NCI-H2107 treated with DMSO at 0.1 percent for 48 hours (cell line): ENCODE measurements at regions not wholly inside any gene's neighbourhood (a gene's known extent, or its start where the extent isn't known, plus 50 kb on each side); places are given as distances from the start of the nearest gene placed in this dataset.
"Not testable (repeated sequence)": the region's sequence is repeated elsewhere in the genome, so short reads cannot be mapped to it uniquely, and the experiment has no call there.

Source experiments
- DNase-seq: peaks from one replicate; lab custom pipeline; 2025; ENCODE audit not compliant: unreplicated experiment; lab: John Stamatoyannopoulos, UW

DNA sequence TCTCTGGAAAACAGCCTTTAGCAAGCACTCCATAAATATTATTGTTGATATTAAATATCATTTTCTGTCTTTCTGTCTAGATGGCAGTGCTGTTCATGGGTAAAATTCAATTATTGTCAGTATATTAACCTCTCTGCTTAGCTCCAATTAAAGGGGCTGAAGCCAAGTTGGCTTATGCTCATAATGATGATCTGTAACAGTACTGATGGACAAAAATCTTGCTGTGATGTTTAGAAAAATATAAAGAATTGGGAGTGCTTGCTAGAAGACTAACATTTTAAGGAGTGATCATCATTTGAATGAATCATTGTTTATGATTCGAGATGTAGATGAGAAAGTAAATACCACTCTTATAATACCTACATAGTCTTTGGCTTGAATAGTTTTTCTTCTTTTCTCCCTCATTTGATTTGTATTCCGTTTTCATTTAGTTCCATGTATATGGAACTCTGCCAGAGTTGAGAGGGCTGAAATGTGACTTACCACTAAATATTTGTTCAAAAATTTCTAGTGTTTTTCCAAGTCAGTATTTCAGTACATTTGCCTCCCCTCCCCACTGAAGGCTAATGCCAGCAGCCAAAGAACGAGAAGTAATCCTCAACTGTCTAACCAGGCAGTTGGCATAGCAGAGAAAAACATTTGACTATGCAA lies 538.3 kb downstream of the CSNK1G3 start:
- no peak for DNase-seq

DNA sequence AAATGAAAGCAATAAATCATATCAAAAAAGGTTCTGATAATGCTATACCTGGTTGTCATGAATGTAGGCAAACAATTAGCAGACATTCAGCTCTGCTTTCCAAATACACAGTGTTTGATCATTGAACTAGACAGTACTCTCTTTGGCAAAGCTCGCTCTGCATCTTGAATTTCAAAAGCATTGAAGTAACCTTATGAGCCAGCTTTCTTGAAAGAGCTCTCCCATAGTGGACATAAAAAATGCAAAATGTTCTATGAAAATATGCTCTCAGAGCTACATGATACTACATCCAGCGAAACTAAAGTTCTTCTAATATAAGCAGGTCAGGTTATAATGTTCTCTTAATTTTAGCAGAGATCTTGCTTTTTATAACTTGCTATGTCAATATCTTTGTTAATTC lies 533.4 kb downstream of the CSNK1G3 start:
- DNase-seq: no peak

DNA sequence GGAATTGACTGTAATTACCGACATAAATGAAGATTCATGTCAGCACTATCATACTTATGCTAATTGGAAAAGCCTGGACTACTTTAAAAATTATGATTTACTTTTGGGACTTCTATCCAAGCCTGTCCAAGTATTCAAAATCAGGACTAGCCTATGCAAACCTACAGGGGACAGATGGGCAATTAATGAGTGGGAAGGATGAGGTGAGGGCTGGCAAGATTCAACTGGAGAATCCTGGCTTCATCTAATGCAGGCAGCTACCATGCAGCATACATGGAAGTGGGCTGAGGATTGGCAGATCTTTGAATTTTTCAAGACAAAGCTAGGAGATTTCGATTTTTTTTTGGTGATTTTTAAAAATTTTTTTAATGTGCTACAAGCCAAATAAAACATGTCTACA lies 532.6 kb downstream of the CSNK1G3 start:
- DNase-seq: no peak

DNA sequence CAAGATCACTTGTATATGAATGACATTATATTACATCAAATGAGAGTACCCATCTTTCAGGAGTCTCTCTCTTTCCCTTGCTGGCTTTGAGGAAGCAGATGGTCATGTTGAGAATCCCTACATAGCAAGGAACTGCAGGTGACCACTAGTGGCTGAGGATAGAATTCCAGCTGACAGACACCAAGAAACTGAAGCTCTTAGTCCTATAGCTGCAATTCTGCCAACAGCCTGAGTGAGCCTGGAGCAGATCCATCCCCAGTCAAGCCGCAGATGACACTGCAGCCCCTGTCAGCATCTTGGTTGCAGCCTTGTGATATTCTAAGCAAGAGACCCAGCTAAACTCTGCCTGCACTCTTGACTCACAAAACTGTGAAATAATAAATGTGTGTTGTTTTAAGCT lies 531.5 kb downstream of the CSNK1G3 start:
- no peak for DNase-seq

DNA sequence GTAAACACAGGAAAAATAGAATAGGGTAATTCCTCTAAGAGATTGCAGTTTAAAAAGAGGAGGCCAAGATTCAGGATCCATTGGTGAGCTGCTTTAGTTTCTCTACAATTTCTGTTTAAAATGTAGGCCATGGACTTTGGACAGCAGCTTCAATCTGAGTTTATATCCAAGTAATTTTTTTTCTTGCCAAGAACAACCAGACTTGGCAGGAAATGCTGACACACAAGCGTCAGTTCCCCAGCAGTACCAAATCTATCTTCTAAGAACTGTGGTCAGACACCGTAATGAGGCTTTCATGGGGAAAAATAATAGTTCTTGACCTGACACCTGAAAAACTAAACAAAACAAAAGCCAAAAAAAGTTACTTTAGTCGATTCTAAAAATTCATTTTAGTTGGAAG lies 528.8 kb downstream of the CSNK1G3 start:
- no peak for DNase-seq

DNA sequence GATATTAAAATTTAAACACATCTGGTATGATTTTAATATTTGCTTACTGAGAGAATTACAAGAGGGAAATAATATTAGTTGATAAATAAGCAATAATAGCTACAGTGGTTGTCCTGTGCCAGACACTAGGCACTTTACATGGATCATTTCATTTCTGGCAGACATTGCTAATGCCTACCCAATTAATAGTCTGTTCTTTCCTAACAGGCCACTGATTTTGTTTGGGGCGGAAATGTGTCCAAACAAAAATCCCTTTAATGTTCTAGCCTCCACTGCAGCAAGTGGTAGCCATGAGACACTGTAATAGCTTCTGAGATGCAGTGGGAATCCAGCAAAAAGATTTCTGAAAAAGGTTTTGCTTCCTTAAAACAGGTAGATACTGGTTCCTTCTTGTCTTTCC lies 527.4 kb downstream of the CSNK1G3 start:
- no peak for DNase-seq

DNA sequence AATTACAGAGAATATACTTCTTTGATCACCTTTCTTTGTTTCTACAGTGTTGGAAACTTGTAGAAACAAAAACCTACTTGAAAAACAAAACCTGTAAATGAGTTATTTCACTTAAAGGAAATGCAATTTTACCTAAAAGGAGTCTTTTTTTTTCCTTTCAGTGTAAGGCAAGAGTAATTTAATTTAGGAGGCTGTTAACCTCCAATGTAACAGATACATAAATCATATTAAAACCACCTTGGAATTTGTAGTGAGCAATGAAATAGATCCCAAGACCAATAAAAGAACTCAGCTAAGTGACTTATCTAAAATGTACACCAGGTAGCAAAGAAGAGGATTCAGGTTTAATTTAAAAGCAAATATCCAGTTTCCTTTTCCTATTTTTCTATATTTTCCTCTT lies 524.8 kb downstream of the CSNK1G3 start:
- no peak for DNase-seq

DNA sequence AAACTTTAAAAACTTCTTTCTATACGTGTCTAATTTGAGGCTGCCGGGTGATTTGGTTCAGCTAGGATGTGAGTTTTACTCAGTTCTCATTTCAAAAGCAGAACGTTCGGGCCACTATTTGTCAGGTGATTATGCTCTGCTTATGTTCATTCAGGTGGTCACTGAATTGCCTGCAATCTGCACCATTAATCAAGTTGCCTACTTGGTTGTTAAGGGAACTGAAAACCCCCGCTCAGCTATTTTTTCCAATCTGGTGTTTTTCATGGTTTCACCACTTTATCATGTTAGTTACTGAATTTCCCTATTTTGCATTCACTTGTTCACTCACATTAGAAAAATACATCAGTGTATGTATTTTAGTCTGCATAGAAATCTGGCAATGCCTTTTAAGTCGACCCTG lies 523.0 kb downstream of the CSNK1G3 start:
- no peak for DNase-seq

DNA sequence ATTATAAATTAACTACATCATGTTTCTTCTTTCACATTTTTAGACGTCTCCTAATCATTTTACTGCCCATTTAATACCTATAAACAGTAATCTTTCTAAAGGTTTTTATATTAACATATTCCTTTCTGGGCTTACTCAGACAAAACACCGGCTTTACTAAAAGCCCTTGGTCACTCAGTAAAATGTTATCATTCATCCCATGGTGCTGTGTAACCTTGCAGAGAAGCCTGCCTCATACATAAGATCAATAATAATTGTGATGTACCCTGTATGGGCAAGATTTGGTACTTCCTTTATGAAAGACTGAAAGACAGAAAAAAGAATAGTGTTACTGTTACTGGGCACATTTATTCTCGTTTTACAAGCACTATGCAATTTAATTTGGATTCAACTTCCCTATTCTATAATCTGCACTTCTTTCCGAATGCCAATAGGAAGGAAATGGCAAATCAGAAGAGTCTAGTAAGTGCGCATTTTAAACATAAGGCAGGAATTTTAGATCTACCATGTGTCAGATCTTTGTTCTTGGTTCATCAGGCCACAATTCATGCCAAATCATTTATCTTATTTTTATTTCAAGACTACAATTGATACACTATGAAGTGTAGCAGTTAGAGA lies 522.2 kb downstream of the CSNK1G3 start:
- DNase-seq: no peak

DNA sequence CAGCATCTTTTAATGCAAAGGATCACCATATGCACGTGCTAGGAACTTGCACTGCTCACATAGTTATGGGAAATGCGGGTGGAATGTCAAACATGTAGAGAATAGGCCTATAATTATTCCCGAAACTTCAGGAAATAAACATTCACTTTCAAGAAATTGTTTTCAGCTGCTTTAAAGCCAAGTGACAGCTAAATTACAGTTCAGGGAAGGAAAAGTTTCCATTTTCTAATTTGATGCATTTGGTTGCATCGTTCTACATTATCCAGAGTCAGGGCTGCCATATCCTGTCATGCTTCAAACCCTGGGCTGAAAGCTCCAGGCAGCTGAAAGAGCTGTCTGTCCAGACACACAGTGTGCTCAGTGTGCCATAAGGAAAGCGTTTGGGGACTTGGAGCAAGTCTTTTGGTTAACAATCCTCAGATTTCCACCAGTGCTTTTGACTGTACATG lies 518.1 kb downstream of the CSNK1G3 start:
- no peak for DNase-seq

DNA sequence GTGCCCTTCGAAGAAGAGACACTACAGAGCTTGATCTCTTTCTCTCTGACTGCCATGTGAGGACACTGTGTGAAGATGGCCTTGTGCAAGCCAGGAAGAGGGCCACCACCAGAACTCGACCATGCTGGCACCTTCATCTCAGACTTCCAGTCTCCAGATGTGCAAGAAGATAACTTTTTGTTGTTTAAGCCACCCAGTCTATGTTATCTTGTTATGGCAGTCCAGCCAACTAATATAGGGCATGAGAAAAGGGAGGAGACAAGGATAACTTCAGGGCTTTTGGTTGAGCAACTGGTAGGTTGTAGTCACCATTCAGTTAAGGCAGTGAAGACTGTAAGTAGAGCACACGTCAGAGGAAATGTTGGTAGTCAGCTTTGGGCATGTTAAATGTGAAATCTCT lies 515.5 kb downstream of the CSNK1G3 start:
- no peak for DNase-seq

DNA sequence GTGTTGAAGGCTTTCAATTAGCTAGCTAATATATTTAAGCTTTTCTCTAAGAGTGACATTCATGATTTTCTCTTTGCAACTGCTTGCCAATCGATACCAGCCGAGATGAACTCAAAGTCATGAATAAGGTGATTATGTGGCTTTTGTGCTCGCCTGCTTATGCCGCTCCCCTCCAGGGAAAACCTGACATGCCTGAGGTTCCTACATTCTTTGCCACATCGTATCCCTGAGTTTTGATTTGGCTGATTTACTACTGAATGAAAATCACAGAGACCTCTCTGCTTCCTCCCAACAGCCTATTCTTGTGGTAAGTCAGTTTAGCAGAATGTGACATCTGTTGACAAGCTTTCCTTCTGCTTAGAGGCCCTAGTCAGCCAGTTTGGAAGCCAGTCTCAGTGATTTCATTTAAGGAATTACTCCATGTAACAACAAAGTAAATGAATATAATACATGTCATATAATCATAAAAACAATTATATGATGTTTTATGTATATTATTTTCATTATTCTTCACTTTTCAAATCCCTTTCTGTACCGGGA lies 513.4 kb downstream of the CSNK1G3 start:
- DNase-seq: peak; percentile 18

DNA sequence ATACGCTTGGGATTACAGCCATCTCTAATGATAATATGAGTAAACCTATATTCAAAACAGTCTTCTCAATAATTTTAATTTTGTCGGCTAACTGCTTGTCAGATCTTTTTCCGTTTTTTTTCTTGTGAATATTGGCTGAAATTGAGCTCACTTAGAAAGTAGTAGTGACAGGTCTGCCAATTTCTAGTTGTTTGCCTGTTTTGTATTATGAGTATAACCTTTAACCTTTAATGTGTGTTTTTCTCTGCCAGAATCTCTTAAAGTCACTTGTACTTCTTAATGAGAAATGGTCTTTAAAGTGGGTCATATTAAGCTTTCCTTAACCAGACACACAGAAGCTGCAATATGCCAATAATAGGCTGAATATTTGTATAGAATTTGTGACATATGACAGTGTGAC lies 511.0 kb downstream of the CSNK1G3 start:
- DNase-seq: no peak

DNA sequence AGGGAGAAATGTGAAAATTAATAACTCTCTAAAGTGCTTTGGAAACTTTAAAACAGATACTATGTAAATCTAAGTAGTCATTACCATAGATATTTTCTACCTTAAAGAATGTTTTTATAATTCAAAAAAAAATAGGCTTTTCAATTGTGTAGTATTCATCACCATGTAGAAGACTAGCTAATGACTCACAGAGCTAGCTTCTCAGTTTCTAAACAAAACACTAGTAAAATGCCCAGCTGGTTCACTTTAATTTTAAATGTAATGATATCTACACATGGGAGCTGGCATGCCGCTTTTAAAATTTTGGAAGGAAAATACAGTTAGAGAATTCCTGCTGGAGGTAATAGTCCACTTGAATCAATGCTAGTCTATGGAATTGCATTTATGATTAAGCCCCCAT lies 509.8 kb downstream of the CSNK1G3 start:
- DNase-seq: no peak

DNA sequence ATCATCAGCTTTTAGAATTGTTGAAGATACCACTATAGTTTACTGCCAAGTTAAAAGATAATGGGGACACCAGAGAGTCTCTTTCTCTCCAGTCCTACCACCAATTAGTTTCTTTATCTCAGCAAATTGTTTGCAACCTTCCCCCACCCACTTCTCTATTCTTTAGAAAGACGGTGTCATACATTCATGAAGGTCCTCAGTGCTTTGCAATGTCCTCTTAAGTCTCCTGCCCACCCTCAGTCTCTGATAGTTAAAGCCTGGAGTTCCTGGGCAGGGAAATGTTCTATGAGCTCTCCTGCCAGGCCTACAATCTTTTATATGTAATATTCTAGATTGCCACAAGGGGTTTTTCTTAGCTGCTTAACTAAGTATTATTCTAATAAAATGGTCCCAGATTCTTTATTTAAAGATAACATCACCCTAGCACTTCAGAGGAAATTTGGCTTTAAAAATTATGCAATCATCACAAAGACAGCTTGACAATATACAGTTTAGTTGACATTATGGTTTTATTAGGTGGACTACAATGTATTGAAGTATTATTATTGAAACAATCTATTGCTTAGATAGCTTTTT lies 509.2 kb downstream of the CSNK1G3 start:
- no peak for DNase-seq

DNA sequence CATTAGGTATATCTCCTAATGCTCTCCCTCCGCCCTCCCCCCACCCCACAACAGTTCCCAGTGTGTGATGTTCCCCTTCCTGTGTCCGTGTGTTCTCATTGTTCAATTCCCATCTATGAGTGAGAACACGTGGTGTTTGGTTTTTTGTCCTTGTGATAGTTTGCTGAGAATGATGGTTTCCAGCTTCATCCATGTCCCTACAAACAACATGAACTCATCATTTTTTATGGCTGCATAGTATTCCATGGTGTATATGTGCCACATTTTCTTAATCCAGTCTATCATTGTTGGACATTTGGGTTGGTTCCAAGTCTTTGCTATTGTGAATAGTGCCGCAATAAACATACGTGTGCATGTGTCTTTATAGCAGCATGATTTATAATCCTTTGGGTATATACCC lies 505.3 kb downstream of the CSNK1G3 start:
- not testable (repeated sequence) for DNase-seq

DNA sequence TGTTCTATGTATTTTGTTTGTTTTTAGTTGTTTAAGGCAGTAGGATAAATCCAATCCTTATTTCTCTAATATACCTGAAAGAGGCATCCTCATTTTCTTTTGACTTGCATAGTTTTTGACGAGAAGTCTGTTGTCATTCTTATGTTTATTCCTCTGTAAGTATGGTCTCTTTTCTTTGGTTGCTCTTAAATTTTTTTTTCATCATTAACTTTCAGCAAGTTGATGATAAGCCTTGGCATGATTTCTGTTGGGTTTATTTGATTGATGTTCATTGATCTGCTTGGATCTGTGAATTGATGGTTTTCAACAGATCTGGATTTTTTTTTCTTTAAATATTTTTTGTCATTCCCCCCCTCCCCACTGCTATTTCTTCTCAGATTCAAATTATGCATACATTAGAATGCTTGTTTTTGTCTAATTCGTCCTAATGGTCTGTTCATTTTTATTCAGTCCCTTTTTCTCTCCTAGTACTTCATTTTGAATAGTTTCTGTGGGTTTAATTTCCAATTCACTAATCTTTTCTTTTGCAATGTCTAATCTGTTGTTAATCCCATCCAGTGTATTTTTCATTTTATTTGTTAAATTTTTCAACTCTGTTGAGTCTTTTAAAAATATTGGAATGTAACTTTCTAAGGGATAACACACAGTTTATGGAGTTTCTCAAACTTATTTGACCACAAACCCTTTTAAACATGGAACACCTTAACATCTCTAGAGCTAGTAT lies 495.9 kb downstream of the CSNK1G3 start:
- no peak for DNase-seq

DNA sequence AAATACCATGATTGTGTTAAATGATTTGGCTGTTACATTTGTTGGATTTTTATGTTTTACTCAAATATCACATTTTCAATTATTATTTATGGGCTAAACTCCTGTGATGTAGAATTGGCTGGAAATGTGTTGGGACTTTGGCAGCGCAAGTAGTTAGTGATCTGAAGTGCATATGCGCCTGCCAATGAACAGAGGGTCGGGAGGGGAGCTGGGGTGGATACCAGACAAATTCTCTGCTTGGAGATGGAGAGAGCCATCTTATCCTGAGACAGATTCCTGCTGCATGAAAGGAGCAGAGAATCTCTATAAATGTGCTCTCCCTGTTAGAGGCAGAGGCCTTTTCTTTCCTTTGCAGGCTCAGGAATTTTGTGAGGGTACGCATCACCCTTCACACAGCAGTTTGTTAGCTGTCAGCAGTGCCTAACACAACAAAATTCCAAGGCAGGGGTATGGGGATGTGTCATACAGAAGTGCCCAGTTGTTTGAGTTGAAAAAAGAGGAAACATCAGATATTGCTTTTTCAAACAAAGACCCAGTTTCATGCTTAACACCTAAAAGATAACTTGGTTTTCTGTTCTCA lies 489.1 kb downstream of the CSNK1G3 start:
- DNase-seq: no peak

DNA sequence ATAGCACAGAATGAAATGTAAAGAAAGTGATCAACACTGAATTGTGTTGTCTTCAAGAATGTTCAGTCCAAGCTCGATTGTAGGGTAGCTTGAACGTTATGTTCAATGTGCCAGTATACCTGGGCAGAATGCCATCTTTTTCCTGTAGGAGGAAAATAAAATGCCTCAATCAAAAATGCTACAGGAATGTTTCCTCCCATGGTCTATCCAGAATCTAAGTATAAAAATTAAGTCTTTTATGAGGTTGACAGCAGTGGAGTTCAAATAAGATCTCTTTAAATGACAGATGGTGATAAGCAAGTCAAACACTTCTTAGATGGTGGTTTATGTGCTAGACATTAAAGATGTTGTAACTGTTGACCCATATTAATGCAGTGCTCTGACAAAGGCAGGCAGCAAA lies 488.6 kb downstream of the CSNK1G3 start:
- DNase-seq: no peak

DNA sequence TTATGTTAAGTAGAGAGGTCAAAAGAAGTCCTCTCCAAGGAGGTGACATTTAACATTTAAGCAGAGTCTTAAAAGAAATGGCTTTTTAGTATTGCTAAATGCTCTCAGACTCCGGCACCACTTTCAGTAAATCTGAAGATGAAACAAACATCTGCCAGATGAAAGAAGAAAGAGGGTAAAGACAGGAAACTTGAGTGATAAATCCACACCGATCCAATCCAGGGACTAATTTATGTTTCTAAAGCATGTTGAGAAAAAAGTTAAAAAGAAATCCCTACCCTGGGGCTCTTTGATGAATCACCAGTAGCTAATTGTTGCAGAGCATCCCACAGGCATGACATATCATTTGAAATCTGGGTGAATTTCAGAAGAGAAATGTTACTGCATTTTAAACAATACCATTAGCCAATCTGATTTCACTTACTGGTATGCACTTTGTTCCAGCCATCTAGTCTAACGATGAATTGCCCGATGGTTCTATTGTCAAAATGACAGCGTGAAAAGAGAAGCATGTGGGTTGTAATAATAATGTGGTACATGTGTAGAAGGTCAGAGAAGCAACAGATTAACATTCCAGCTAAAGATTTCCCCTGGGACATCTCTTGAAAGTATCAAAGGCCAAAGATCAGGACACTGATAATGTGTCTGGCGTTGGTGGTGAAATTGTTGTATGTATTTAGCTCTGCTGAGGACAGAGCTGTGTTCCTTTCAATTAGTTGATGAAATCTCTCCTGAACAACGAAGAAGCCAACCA lies 485.7 kb downstream of the CSNK1G3 start:
- DNase-seq: no peak

DNA sequence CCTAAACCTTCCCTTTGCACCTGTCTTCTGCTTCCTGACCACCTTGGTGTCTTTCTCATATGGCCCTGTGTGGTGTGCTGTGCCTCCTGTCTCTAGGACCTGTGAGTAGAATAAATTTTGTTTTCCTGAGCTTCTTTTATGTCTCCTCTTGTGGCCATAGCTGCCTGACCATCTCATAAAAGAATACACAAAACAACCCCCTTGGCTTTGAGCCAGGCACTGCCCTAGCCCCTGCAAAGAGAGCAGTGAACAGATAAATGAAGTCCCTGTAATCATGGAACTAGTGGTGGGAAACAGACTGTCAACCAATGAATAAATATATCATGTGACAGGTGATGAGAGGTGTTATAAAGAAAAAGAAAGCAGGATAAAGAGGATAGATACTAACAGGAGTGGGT lies 485.1 kb downstream of the CSNK1G3 start:
- no peak for DNase-seq
